Germinal center (tissue), 1 donor: ENCODE measurements at regions not wholly inside any gene's neighbourhood (a gene's known extent, or its start where the extent isn't known, plus 50 kb on each side); places are given as distances from the start of the nearest gene placed in this dataset.

Experiments
- DNase-seq: peaks from one replicate; pipeline ENCODE4 v3.0.0; 2012; ENCODE audit warnings: mixed read lengths, low spot score

GRCh38 chr11:119490253-119491006 lies 67.5 kb upstream of the THY1 start:
- no peak for DNase-seq

GRCh38 chr11:119489087-119489486 lies 66.1 kb upstream of the THY1 start:
- no peak for DNase-seq

DNA sequence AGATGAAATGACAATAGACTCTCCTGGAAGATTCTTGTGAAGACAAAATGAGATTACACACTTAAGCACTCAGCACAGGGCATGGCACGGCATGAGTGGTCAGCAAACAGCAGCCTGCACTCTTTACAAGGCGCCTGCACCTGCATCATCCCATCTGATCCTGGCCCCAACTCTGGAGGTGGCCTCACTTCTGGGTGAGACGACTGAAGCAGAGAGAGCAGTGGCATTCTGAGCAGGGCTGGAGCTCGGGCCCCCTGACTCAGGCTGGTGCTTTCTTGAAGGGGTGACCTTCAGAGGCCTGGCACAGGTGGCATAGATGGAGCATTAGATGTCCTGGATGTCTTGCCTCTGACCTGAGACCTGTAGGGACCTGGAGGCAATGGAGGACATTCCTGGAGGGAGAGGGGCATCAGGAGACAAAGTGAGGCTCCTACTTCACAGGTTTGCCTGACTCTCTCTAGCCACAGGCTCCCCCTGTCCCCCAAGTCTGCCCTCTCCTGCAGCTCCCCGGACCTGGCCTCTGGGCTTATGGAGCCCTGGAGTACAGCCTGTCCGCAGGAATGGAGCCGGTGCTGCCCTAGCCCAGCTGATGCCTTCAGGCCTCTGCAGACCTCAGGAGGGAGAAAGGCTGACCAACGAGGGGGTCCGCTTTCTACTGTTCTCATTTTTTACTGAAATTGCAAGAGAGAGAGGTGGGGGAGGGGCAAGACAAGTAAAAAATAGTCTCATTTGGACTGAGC lies 65.5 kb upstream of the THY1 start:
- no peak for DNase-seq

DNA sequence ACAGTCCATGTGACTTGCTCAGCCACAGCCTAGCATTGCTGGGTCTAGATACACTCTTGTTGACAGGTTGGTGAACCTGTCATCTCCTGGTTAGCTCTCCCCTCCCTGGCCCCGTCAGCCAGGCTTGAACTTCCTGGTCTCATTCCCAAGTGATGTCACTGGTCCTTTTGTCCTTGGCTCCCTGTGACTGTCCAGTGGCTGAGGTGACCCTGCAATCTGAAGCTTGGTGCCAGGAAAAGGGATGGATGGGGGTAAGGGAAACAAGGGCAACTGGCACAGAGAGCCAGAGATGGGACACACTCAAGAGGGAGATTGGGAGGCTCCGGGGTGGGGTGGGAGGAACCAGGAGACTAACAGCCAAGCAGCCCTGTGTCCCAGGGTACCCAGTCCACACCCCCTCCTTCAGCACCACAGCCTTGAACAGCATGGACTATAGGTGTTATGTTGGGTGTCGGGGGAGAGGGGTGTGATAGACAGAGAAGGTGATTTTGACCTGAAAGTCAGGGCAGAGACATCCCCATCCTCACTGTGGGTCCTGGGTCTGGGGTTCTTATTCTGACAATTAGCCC lies 63.8 kb upstream of the THY1 start:
- DNase-seq, result no peak

DNA sequence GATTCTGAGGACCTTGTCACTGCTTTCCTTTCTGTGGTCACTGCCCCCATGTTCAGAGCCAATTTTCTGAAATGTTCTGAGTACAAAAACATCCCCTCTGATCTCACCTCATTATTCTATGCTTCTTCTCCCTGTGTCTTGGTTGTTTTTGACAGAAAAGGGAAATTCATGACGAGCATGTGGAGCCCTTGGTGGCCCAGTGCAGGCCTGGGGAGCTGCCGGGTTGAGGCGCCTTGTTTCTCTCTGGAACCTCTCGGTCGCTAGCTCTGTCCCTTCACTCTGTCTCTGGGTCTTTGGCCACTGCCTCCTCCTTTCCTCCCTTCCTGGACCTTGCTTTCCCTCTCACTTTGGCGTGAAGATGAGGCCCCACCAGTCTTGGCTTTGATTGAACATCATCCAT lies 63.0 kb upstream of the THY1 start:
- no peak for DNase-seq

- no peak for DNase-seq
These were observed 62.0 kb upstream of the THY1 start for GRCh38 chr11:119484741-119485605.

DNA sequence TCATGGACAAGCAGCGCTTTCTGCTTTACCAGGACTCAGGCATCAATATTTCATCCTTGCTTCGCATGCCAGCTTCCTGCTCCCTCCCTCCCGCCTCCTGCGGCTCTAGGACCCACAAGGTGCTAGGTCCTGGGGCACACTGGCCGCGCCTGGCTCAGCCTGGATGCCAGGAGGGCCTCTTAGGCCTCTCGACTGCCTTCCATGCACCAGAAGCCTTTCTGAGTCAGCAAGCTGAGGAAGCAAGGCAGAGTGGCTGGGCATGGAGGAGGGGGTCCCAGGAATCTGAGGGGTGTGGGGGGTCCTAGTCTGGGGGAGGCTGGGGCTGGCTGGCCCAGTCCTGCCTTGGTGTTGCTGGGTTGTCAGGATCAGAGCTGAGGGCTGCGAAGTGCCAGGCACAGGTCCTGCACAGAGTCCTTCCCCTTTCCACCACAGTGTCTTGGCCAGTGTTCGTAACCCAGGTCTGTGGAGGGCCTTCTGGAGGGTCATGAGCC lies 61.0 kb upstream of the THY1 start:
- DNase-seq, result no peak

GRCh38 chr11:119483341-119483880 lies 60.4 kb upstream of the THY1 start:
- DNase-seq, result no peak

DNA sequence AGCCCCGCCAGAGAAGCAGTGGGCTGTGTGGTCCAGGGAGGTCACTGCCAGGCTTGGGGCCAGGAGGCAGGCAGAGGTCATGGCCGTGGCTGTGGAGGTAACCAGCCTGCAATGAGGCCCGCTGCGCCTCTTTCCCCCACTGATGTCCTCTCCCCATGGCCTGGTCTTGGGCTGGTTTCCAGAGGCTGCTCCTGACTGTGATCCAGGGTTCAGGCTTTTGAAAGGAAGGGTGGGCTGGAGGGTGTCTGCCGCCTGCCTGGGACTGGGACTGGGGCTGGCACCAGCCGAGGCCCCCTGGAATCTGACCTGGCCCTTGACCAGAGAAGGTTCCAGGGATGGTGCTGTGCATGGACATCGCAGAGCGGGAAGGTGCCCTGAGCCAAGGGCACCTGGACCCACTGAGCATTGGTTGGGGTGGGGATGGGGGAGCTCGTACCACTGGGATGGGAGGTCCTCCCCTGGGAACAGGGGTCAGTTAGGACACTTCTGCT lies 59.6 kb upstream of the THY1 start:
- DNase-seq, result no peak

GRCh38 chr11:119481667-119482400 lies 58.9 kb upstream of the THY1 start:
- no peak for DNase-seq

GRCh38 chr11:119481021-119481666 lies 58.2 kb upstream of the THY1 start:
- peak; percentile 83 for DNase-seq

GRCh38 chr11:119480380-119481020 lies 57.5 kb upstream of the THY1 start:
- no peak for DNase-seq

- DNase-seq, result no peak
These were observed 56.8 kb upstream of the THY1 start for GRCh38 chr11:119479685-119480275.

- DNase-seq, result no peak
These were observed 55.8 kb upstream of the THY1 start for GRCh38 chr11:119478711-119479285.

DNA sequence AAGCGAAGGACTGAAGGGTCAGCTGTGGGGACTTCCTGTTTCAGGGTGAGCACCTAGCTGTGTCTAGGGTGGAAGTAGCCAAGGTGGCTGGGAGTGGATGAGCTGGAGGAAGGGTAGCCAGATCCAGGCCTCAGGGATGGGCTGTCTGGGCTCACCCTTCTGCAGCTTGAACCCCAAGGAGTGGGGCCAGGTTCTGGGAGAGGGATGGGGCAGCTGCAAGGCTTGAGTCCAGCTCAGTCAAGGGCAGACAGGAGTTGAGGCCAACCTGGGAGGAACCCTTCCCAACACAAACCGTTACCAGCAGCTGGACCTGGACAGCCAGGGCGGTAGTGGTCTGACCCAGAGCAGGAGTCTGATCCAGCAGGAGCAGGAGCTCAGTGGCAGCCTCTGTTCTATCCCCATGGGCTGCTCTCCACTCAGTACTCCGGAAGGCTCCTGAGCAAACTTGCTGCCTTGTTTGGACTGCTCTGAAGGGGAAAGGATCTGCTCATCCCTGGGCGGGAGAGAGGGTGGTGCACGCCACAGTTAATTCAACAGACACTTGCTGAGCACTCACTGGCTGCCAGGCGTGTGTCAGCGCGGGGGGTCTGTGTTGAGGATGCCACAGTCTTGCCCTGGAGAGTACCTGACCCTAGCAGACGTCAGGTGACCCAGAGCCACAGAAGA lies 53.8 kb upstream of the THY1 start:
- DNase-seq, result no peak

DNA sequence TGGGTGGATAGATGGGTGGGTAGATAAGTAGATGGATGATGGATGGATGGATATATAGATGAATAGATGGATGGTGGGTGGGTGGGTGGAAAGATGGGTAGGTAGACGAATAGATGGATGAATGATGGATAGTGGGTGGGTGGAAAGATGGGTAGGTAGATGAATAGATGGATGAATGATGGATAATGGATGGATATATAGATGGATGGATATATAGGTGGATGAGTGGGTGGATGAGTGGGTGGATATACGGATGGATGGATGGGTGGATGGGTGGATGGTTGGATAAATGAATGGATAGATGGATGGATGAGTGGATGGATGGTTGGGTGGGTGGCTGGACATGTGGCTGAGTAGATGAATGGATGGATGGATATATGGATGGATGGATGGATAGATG lies 53.1 kb upstream of the THY1 start:
- no peak for DNase-seq

DNA sequence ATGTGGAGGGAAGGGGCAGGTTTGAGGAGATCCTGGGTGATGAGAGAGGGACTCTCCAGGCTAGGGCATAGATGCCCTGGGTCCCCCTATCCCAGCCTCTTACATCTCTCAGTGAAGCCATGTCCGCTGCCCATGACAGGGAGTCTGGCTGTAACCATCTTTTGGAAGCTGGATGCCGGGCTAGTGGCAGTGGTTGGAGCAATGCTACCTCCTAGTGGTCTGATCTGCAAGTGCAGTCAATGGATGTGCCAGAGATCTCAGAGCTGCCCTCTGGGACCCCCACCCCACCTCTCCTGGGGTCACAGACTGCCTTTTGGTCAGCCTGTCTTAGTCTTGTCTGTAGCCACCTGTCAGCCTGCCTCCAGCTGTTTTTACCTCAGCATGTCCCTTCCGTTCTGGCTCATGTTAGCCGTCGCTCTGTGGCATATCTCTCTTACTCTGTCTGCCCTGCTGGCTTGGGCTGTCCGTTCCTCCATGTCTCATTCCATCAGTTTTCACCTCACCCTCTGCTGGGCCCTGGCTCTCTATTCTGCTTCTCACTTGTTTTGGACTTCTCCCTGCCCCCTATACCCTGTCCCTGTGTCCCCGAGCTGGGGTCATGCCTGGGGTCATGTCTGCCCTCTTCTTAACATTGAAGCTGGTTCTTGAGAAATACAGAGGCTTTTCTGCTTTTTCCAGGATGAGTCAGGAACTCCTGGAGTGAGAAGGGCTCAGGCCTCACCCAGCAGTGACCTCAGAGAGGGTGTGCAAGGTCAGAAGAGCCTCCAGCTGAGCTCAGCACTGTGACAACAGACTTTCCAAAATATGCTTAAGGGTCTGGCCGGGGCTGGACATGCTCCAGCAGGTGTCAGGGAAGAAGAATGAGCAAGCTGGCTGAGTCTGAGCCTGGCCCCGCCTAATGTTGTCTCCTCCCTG lies 52.0 kb upstream of the THY1 start:
- DNase-seq, result peak; percentile 54
